ENCODE measurements at regions not wholly inside any gene's neighbourhood (a gene's known extent, or its start where the extent isn't known, plus 50 kb on each side); places are given as distances from the start of the nearest gene placed in this dataset.

DNA sequence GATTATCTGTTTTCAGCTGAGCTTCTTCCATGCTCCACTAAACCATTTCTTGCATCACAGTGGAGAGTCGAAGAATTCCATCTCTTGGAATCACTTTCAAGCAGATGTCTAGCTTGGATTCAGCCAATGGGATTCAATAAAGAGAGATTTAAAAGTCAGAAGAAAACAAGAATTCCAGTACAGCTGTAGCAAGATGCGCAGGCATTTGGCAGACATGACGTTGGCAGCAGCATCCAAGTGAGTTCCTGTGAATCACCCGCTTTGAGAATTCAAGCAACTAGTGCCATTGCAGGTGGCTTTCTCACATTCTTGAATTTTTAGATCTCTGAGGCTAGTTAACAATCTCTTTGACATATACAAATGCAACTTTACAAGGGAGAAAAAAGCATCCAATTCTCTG is 467.0 kb downstream of the CDH10 start:
- TF ChIP-seq, protein P1, sequence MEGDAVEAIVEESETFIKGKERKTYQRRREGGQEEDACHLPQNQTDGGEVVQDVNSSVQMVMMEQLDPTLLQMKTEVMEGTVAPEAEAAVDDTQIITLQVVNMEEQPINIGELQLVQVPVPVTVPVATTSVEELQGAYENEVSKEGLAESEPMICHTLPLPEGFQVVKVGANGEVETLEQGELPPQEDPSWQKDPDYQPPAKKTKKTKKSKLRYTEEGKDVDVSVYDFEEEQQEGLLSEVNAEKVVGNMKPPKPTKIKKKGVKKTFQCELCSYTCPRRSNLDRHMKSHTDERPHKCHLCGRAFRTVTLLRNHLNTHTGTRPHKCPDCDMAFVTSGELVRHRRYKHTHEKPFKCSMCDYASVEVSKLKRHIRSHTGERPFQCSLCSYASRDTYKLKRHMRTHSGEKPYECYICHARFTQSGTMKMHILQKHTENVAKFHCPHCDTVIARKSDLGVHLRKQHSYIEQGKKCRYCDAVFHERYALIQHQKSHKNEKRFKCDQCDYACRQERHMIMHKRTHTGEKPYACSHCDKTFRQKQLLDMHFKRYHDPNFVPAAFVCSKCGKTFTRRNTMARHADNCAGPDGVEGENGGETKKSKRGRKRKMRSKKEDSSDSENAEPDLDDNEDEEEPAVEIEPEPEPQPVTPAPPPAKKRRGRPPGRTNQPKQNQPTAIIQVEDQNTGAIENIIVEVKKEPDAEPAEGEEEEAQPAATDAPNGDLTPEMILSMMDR (IDR thresholded peaks at IDR 0.05; ENCODE audit: low read depth, low read length, poor library complexity, severe bottlenecking): no peak
- TF ChIP-seq EZH2phosphoT487 (IDR thresholded peaks at IDR 0.05; ENCODE audit: borderline replicate concordance, low read length): no peak
